HepG2 (cell line): ENCODE measurements at regions not wholly inside any gene's neighbourhood (a gene's known extent, or its start where the extent isn't known, plus 50 kb on each side); places are given as distances from the start of the nearest gene placed in this dataset.

Source experiments
- ATAC-seq: fragments of 200-7000 bp; cut with Tn5 transposase; 3 replicates; pipeline ENCODE4 v1.9.1; 2020; ENCODE audit warnings: mild to moderate bottlenecking, moderate library complexity
- BruUV-seq: library from RNA; stranded (reverse); fragments of 400-500 nt; replicated peaks from 2 replicates; lab custom pipeline; 2021; lab: Mats Ljungman, UMichigan
- CTCF ChIA-PET: fragments of 300-600 bp; formaldehyde crosslinking; extraction: SDS; loops from one replicate; lab custom pipeline; 2021; ENCODE audit warnings: low total read pairs, inconsistent platforms, low intra/inter-chr PET ratio; lab: Yijun Ruan, JAX
- POLR2A ChIA-PET: fragments of 350-600 bp; sonication (Branson Sonifier 250); formaldehyde crosslinking; loops from one replicate; lab custom pipeline; 2020; ENCODE audit warnings: antibody characterized with exemption, inconsistent platforms; lab: Yijun Ruan, JAX
- DNase-seq: peaks from one replicate; pipeline ENCODE4 v3.0.0-alpha.2; 2015; ENCODE audit warnings: low spot score
- FAIRE-seq: peaks from 3 replicates; lab custom pipeline; 2011; peaks lifted over from hg19 to GRCh38; lab: Jason Lieb, UNC
- H2AFZ ChIP-seq: one replicate; pipeline ENCODE4 v1.6.1; 2011; ENCODE audit warnings: low read length, inconsistent platforms
- H3K27ac ChIP-seq: fragments of 300-600 bp; 3 replicates; pipeline ENCODE4 v1.8.0; 2011; ENCODE audit warnings: mixed run types, mild to moderate bottlenecking, mixed read lengths, low read length, inconsistent platforms; ENCODE audit not compliant: insufficient read depth; ENCODE audit errors: extremely low read length
- H3K27me3 ChIP-seq, 2 experiments: fragments of 200-600 bp in 1 of 2; 2 replicates in 1 of 2; 3 replicates in 1 of 2; pipeline versions ENCODE4 v1.6.0 to v1.8.0; 2011; ENCODE audit warnings: low read length in 2 of 2, mild to moderate bottlenecking in 2 of 2, moderate library complexity in 2 of 2, inconsistent platforms in 1 of 2; ENCODE audit not compliant: insufficient read depth in 2 of 2, control insufficient read depth in 1 of 2
- H3K36me3 ChIP-seq, 2 experiments: fragments of 200-600 bp in 1 of 2; replicated peaks in 1 of 2; 2 replicates in 1 of 2; 3 replicates in 1 of 2; pipeline versions ENCODE4 v1.5.1 to v1.8.0; 2011; ENCODE audit warnings: low read length in 2 of 2, inconsistent platforms in 1 of 2; ENCODE audit not compliant: insufficient read depth in 2 of 2, control insufficient read depth in 1 of 2
- H3K4me1 ChIP-seq: 2 replicates; pipeline ENCODE4 v1.5.1; 2012; ENCODE audit warnings: low read length, inconsistent platforms; ENCODE audit not compliant: insufficient read depth
- H3K4me2 ChIP-seq: 2 replicates; pipeline ENCODE4 v1.6.0; 2011; ENCODE audit warnings: low read depth, low read length, inconsistent platforms
- H3K4me3 ChIP-seq, 3 experiments: fragments of 200-600 bp in 1 of 3; sonication (generic), shearing (Covaris generic) in 1 of 3; replicated peaks in 1 of 3; 2 replicates each; pipeline ENCODE4 v1.5.1; 2011 to 2016; ENCODE audit warnings: low read length in 3 of 3, inconsistent platforms in 2 of 3, low read depth in 2 of 3, mild to moderate bottlenecking in 2 of 3, control low read depth in 1 of 3, mixed read lengths in 1 of 3; ENCODE audit not compliant: insufficient read depth in 1 of 3
- H3K79me2 ChIP-seq: one replicate; pipeline ENCODE4 v1.6.1; 2011; ENCODE audit warnings: low read length, inconsistent platforms; ENCODE audit not compliant: insufficient read depth
- H3K9ac ChIP-seq: 2 replicates; pipeline ENCODE4 v1.6.0; 2011; ENCODE audit warnings: mild to moderate bottlenecking, low read depth, low read length, inconsistent platforms; ENCODE audit not compliant: insufficient read depth
- H3K9me3 ChIP-seq: 2 replicates; pipeline ENCODE4 v1.5.1; 2012; ENCODE audit warnings: mild to moderate bottlenecking, low read length
- H4K20me1 ChIP-seq: 2 replicates; pipeline ENCODE4 v1.6.0; 2011; ENCODE audit warnings: inconsistent platforms, mild to moderate bottlenecking, low read length, moderate library complexity; ENCODE audit not compliant: insufficient read depth
- ATF3 ChIP-seq: sonication (generic); formaldehyde crosslinking; IDR thresholded peaks from 2 replicates; pipeline ENCODE4 v1.4.0; 2020; ENCODE audit warnings: missing genetic modification reagents
- CEBPB ChIP-seq: IDR thresholded peaks from 2 replicates; pipeline ENCODE4 v1.6.1; 2011; ENCODE audit warnings: low read depth, low read length, improper control_type of control experiment, borderline replicate concordance
- CEBPG ChIP-seq: IDR thresholded peaks from 2 replicates; pipeline ENCODE4 v1.6.1; 2016
- PAWR ChIP-seq: sonication (generic); formaldehyde crosslinking; IDR thresholded peaks from 2 replicates; pipeline ENCODE4 v1.4.0; 2020; ENCODE audit warnings: missing genetic modification reagents, mild to moderate bottlenecking, borderline replicate concordance
- ZFP36L2 ChIP-seq: sonication (generic); formaldehyde crosslinking; IDR thresholded peaks from 2 replicates; pipeline ENCODE4 v1.4.0; 2020; ENCODE audit warnings: missing genetic modification reagents
- ZNF367 ChIP-seq: sonication (generic); formaldehyde crosslinking; IDR thresholded peaks from 2 replicates; pipeline ENCODE4 v1.4.0; 2020; ENCODE audit warnings: missing genetic modification reagents, borderline replicate concordance
- ZNF576 ChIP-seq: sonication (generic); formaldehyde crosslinking; IDR thresholded peaks from 2 replicates; pipeline ENCODE4 v1.4.0; 2020; ENCODE audit warnings: mild to moderate bottlenecking, missing genetic modification reagents
- ZNF768 ChIP-seq: sonication (generic); formaldehyde crosslinking; IDR thresholded peaks from 2 replicates; pipeline ENCODE4 v1.4.0; 2020; ENCODE audit warnings: missing genetic modification reagents
- ZNF784 ChIP-seq: sonication (generic); formaldehyde crosslinking; IDR thresholded peaks from 2 replicates; pipeline ENCODE4 v1.5.1; 2020; ENCODE audit warnings: missing genetic modification reagents, mild to moderate bottlenecking, borderline replicate concordance
- WGBS: methylation state at CpG from one replicate; pipeline ENCODE4 v1.1.6; 2017; ENCODE audit warnings: low lambda C conversion rate; 5-methylcytosine and 5-hydroxymethylcytosine counted together
- in situ Hi-C: cut with HindIII; loops from 2 replicates; pipeline ENCODE4 v1.10.0; 2017; ENCODE audit warnings: low pct_unique_long_range_greater_than_20kb; ENCODE audit not compliant: extremely low pct_ligation_motif_present
- intact Hi-C: fragments of 100-400 bp; cut with micrococcal nuclease; formaldehyde crosslinking; loops from one replicate; pipeline ENCODE4 v1.10.0; 2022; ENCODE audit not compliant: unreplicated experiment

- ChIA-PET CTCF (no interaction called here), POLR2A (no interaction called here)
- Histone ChIP-seq H3K4me1 (peaks cover 44% of the 10 kb centered on the region), H3K79me2 (no peaks in the 10 kb centered on the region), H4K20me1 (no peaks in the 10 kb centered on the region), H3K27ac (no peak overlapping the region), H3K4me3 (no peak overlapping the region), H3K27me3 (no peaks in the 10 kb centered on the region), H2AFZ (no peak overlapping the region), H3K9me3 (peaks cover 12% of the 10 kb centered on the region; the same call in 1 of the 2 replicates), H3K36me3 (no peaks in the 10 kb centered on the region), H3K4me2 (no peak overlapping the region), H3K9ac (no peak overlapping the region)
- intact Hi-C loops = no loop called here
- in situ Hi-C loops = no loop called here
- DNase-seq (no peak), FAIRE-seq (no peak), ATAC-seq (no peak)
- BruUV-seq = no TSS peak
- TF ChIP-seq ZNF768 (CRISPR knock-in tag) = peak; percentile 63; the same call in 1 of the 2 replicates
- no peak for TF ChIP-seq PAWR (CRISPR knock-in tag)
- TF ChIP-seq ZNF784 = no peak
- peak; percentile 50 for TF ChIP-seq CEBPG (CRISPR knock-in tag)
- TF ChIP-seq ZNF367 (CRISPR knock-in tag) = no peak
- no peak for TF ChIP-seq ZNF576
- TF ChIP-seq CEBPB = peak; percentile 61
- TF ChIP-seq ATF3 (CRISPR knock-in tag) = no peak
- TF ChIP-seq ZFP36L2 (CRISPR knock-in tag) = no peak
- WGBS = 47% methylated on average over 6 of the region's 6 CpGs
Observed at GRCh38 chr10:44201011-44201410, 183.9 kb downstream of the CXCL12 start.
